COLO668 (cell line): ENCODE measurements at regions not wholly inside any gene's neighbourhood (a gene's known extent, or its start where the extent isn't known, plus 50 kb on each side); places are given as distances from the start of the nearest gene placed in this dataset.

Experiments
- DNase-seq: peaks from one replicate; lab custom pipeline; 2025; ENCODE audit not compliant: unreplicated experiment; lab: John Stamatoyannopoulos, UW

GRCh38 chr4:149136951-149137620 is 678.6 kb downstream of the IQCM start:
- DNase-seq, result no peak

GRCh38 chr4:149135062-149135461 is 680.6 kb downstream of the IQCM start:
- no peak for DNase-seq

DNA sequence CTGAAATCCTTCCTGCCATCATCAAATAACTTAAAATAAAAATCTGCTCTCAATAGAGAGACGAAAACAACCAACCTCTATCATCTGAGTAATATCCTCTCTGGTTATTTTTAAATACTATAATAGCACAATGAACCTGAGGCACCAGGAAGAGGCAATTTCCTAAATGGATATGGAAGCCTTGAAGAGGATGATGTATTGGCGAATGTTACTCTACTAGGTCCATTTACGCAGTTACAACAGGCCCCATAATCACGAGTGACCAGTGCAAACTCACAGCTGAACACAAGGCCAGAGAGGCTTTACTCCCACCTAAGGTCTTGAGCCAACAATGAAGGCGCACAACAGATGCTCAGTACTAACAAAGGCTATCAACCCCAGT is 678.8 kb upstream of the NR3C2 start:
- no peak for DNase-seq

- DNase-seq, result no peak
These were observed 678.3 kb upstream of the NR3C2 start for GRCh38 chr4:149120331-149121022.

DNA sequence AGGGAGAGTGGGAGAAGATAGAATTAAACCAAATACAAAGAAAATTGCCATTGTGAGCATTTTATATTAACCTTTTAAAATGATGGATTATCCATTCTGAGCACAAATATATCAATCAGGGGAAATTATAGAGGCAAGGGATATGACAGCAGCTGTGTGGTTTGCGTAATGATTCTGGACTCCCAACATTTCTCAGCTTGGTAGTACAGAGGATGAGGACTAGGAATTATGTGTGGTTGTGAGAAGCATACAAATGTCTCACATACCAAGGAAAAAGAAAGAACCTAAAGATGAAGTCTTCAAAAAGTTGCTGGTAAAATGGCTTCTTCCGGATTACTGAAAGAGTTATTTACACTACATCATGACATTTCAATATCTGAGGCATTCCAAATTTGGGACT is 674.6 kb upstream of the NR3C2 start:
- no peak for DNase-seq

DNA sequence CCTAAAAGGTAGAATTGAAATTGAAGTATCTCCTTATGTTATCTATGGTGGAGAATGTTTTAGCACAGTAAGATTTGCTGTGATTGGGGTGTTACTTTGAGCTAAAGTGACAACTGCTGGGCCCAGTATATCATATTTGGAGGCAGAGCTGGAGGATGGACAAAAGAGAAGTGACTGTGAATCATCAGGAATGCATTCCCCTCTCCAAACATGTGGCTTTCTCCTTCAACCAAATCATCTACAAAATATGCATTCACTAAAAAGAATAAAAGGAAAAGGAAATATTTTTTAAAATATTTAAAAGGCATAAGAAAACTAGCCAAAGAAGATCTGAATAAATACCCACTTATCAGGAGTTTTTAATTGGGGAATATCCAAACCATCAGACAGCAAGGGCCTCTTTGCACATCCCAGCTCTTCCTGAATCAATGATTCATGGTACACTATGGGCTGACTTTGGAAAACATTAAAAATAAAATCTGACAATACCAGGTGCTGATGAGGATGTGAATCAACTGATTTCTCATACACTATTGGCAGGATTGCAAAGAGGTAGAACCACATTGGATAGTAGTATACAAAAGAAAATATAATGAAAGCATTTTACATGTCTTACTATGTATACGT is 671.7 kb upstream of the NR3C2 start:
- no peak for DNase-seq

GRCh38 chr4:149112109-149112508 is 669.9 kb upstream of the NR3C2 start:
- DNase-seq, result no peak

GRCh38 chr4:149110481-149110880 is 668.3 kb upstream of the NR3C2 start:
- no peak for DNase-seq

DNA sequence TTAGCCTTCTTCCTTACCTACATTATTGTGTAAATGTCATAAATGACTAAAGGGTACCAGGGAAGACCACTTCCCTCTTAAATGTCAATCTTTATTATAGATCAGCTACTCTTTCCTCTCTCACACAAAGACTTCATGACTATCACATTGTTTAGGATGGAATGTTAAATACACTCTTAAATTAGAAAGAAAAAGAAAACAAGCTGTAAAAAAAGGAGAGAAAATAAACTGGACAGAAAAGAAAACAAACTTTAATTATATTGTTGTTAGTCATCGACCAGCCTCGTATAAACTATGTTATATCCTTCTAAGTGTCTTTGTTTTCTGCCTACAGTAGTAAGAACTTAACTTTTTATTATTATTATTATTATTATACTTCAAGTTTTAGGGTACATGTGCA is 666.4 kb upstream of the NR3C2 start:
- DNase-seq, result no peak

DNA sequence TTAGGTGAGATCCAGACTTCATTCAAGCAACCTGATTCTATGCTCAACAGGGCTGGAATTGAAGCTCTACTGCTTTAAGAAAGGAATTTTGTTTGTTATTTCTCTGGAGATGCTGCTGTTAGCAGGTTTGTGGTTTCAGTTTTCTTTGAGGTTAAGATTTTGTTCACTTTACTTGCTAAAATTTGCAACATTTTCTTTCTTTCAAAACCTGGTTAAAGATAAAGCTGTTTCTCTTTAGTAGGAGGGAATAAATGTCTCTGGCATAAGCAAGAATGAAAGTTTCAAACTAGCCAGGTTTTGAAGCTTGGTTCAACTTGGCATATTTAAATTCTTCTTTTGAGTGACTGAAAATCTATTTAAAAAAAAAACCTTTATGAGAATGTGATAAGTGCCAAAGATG is 660.6 kb upstream of the NR3C2 start:
- no peak for DNase-seq

DNA sequence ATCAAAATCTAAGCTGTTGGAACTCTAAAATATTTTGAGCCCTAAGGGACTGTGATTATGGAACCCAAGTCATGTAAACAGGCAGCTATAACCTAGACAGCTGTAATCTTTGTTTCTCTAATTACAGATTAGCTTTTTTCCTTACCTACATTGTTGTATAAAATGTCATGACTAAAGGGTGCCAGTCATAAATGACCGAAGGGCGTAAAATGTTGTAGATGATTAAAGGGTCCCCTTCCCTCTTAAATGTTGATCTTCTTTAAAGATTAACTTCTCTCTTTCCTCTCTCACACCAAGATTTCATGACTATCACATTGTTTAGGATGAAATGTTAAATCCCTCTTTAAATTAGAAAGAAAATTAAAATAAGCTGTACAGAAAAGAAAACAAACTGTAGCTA is 659.4 kb upstream of the NR3C2 start:
- DNase-seq, result no peak

DNA sequence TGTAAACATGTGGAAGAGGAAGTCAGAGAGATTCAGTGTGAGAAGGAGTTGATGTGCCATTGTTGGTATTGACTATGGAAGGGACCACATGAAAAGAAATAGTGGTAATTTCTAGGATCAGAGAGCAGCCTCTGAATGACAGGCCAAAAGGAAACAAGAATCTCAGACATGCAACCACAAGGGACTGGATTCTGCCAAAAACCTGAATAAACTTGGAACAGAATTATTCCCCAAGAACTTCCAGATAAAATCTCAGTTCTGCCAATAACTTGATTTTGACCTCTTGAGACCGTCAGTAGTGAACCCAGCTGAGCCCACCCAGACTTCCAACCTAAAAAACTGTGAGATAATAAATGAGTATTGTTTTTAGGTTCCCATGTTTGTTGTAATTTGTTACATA is 653.6 kb upstream of the NR3C2 start:
- DNase-seq, result no peak

DNA sequence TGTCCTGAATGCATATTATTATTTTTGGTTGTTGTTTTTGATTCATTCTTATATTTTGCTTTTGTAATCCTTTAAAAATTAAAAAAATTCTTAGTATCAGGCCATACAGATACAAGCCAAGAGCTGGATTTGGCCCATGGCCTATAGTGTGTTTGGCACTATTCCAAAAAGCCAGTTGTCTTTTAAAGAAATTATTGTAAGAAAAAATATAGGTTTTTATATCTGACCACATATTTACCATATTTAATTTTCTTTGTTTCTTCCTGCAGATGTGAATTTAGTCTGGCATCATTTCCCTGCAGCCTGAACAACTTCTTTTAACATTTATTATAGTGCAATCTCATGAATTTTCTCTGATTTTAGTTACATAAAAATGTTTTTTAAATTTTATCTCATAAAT is 652.8 kb upstream of the NR3C2 start:
- DNase-seq, result no peak

DNA sequence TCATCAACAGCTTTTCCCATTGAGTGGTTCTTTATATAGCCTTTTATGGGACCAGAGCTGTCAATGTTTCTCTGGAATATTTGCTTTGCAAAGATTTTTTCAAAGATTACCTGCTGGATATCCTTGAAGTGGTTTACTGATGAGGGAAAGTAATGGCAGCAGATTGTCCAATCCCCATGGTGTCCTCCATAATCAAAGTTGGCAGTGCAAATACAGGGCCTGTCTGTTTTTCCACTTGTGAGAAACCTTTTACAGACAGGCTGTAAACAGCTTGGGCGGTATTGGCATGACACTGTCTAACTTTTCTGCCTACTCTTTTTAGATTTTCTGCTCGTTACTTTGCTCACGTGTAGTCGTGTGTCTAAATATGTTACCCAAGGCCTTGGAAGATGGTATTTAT is 641.9 kb upstream of the NR3C2 start:
- no peak for DNase-seq

DNA sequence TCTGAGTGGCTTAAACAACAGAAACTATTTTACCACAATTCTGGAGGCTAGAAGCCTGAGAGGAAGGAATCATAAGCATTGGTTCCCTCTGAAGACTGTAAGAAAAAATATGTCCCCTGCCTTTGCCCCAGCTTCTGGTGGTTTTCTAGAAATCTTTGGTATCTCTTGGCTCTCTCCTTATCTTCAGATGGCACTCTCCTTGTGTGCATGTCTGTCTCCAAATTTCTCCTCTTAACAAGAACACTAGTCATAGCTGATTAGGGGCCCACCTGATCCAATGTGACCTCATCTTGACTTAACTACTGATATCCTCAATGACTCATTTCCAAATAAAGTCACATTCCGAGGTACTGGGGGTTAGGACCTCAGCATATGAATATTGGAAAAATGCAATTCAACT is 635.0 kb upstream of the NR3C2 start:
- DNase-seq, result no peak

GRCh38 chr4:149076401-149076800 is 634.2 kb upstream of the NR3C2 start:
- DNase-seq, result no peak

- DNase-seq, result no peak
These were observed 630.2 kb upstream of the NR3C2 start for GRCh38 chr4:149072384-149072783.

- DNase-seq, result no peak
These were observed 623.5 kb upstream of the NR3C2 start for GRCh38 chr4:149065753-149066152.

DNA sequence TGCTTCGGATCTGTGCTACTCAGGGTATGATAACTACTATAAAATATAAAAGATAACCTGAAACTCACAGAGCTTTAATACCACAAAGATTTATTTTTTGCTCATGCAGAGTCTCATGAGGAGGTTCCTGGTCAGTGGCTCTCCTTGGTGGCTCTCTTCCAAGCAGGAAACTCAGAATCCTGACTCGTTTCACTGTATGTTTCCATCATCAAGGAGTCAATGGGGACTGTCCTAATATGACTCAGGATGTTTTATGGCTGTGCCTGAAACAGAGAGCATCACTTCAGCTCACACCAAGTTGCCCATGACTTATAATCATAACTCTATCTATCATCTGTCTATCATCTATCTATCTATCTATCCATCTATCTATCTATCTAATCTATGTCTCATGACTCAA is 620.8 kb upstream of the NR3C2 start:
- no peak for DNase-seq

DNA sequence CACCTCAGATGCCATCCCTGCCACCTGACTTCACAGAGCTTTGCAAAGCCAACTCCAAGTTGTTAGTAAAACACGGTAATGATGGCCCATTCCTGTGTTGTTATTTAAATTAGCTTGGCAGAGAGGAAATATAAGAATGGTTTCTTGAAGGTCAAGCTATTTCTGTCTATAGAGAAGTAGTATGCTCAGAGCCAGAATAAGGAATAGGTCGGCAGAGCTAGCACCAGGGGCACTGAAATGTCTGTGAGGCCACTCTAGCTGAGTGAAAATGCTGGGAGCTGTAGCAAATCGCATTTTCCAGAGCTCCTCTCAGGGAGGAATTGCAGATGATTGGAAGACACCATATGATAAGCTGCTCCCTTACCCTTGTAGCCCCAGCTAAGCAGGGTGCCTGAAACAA is 615.4 kb upstream of the NR3C2 start:
- DNase-seq, result no peak

GRCh38 chr4:149056615-149057014 is 614.4 kb upstream of the NR3C2 start:
- no peak for DNase-seq

- DNase-seq, result no peak
These were observed 613.4 kb upstream of the NR3C2 start for GRCh38 chr4:149055624-149056023.

- DNase-seq, result no peak
These were observed 608.6 kb upstream of the NR3C2 start for GRCh38 chr4:149050840-149051239.
